ENCODE measurements at regions not wholly inside any gene's neighbourhood (a gene's known extent, or its start where the extent isn't known, plus 50 kb on each side); places are given as distances from the start of the nearest gene placed in this dataset.

- H3K9me1 ChIP-seq (replicated peaks; ENCODE audit: control insufficient read depth, extremely low read depth, insufficient read depth, low read length): no peaks in the 10 kb centered on the region
- BruUV-seq (replicated peaks): no TSS peak
- CTCF ChIA-PET: no interaction called here
- H3K36me3 ChIP-seq (ENCODE audit: control insufficient read depth in 2 of 2, extremely low read depth in 1 of 2, insufficient read depth in 2 of 2, low read length in 2 of 2): no peaks in the 10 kb centered on the region
- dilution Hi-C loops (cut with MboI; ENCODE audit: extremely low pct_ligation_motif_present, low sequenced_read_pairs) (no loop called here), intact Hi-C loops (cut with micrococcal nuclease) (no loop called here)
- no peaks in the 10 kb centered on the region for H3K27me3 ChIP-seq (ENCODE audit: control insufficient read depth in 2 of 2, insufficient read depth in 2 of 2, low read length in 2 of 2)
- H3K4me2 ChIP-seq (ENCODE audit: insufficient read depth, low read length): no peak overlapping the region
- H2AFZ ChIP-seq (ENCODE audit: low read depth, low read length): no peak overlapping the region
- H3K27ac ChIP-seq (ENCODE audit: insufficient read depth, low read depth, low read length): no peak overlapping the region
- peaks cover 2% of the 10 kb centered on the region for H3K9me3 ChIP-seq (replicated peaks; ENCODE audit: control insufficient read depth, insufficient read depth, low read length)
- no peak overlapping the region for H3K9ac ChIP-seq (replicated peaks; ENCODE audit: extremely low read depth, insufficient read depth, low read length)
- no peak for DNase-seq (ENCODE audit: low read depth, low spot score)
- no peak for FAIRE-seq
- no peaks in the 10 kb centered on the region for H3K4me1 ChIP-seq (ENCODE audit: control insufficient read depth, extremely low read depth, insufficient read depth, low read length)
- POLR2A ChIA-PET: no interaction called here
- no peaks in the 10 kb centered on the region for H3K79me2 ChIP-seq (ENCODE audit: control insufficient read depth, insufficient read depth, low read length)
- TF ChIP-seq POLR2A (IDR thresholded peaks at IDR 0.05; ENCODE audit: low read depth, low read length) (no peak), JUN (IDR thresholded peaks at IDR 0.05; ENCODE audit: borderline replicate concordance, insufficient read depth, insufficient read length, low read depth) (no peak), GATA2 (IDR thresholded peaks at IDR 0.05; ENCODE audit: insufficient read depth, insufficient read length, low read depth, low read length) (no peak), FOS (IDR thresholded peaks at IDR 0.05; ENCODE audit: borderline replicate concordance, insufficient read depth, low read length) (no peak), MYC (IDR thresholded peaks at IDR 0.05; ENCODE audit: low read depth, low read length) (no peak), POLR2AphosphoS5 (IDR thresholded peaks at IDR 0.05; ENCODE audit: insufficient read depth, low read depth, low read length) (no peak), EZH2 (IDR thresholded peaks at IDR 0.05; ENCODE audit: borderline replicate concordance, low read depth, low read length, severe bottlenecking) (no peak), MAX (IDR thresholded peaks at IDR 0.05; ENCODE audit: insufficient read depth, insufficient read length) (no peak)
- TF ChIP-seq, protein P1, sequence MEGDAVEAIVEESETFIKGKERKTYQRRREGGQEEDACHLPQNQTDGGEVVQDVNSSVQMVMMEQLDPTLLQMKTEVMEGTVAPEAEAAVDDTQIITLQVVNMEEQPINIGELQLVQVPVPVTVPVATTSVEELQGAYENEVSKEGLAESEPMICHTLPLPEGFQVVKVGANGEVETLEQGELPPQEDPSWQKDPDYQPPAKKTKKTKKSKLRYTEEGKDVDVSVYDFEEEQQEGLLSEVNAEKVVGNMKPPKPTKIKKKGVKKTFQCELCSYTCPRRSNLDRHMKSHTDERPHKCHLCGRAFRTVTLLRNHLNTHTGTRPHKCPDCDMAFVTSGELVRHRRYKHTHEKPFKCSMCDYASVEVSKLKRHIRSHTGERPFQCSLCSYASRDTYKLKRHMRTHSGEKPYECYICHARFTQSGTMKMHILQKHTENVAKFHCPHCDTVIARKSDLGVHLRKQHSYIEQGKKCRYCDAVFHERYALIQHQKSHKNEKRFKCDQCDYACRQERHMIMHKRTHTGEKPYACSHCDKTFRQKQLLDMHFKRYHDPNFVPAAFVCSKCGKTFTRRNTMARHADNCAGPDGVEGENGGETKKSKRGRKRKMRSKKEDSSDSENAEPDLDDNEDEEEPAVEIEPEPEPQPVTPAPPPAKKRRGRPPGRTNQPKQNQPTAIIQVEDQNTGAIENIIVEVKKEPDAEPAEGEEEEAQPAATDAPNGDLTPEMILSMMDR (IDR thresholded peaks at IDR 0.05; ENCODE audit: extremely low read depth in 1 of 2, insufficient read depth in 1 of 2, low read depth in 1 of 2, low read length in 2 of 2): no peak
- no peaks in the 10 kb centered on the region for H4K20me1 ChIP-seq (replicated peaks; ENCODE audit: control insufficient read depth, extremely low read depth, insufficient read depth, low read length)
- H3K4me3 ChIP-seq (replicated peaks in 1 of 3; ENCODE audit: insufficient read depth in 1 of 3, low read depth in 1 of 3, low read length in 3 of 3): no peak overlapping the region
These were observed 70.0 kb upstream of the ZNF479 start for GRCh38 chr7:57202274-57202673.

Measured in endothelial cell of umbilical vein (primary cell).